GM10266 (cell line): ENCODE measurements at regions not wholly inside any gene's neighbourhood (a gene's known extent, or its start where the extent isn't known, plus 50 kb on each side); places are given as distances from the start of the nearest gene placed in this dataset.

Experiments
- DNase-seq: peaks from one replicate; pipeline ENCODE4 v3.0.0; 2012; ENCODE audit errors: extremely low spot score
- TF ChIP-seq, protein P1 (sequence below): IDR thresholded peaks from 2 replicates; pipeline ENCODE4 v1.5.1; 2012; ENCODE audit warnings: mild to moderate bottlenecking, low read depth; ENCODE audit not compliant: control insufficient read depth, insufficient read depth; ENCODE audit errors: missing control alignments

DNA sequence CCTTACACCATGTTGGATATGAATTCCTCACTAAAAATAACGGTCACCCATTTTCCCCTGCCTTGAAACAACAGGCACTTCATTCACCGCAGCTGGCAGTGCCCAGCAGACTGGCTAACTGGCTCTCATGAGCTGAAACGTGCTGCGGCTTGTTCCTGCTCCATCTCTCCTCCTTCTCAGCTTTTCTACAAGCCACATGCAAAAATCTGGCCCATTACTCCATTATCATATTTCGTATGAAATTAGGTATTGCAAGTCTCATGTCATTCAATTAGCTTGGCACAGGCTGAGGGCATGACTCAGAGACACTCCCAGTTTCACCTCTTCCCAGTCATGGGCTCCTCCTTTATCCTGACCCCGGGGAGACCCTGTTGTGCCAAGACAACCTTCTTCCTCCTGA, 60.0 kb downstream of the MAGEF1 start:
- no peak for DNase-seq
- TF ChIP-seq, protein P1, sequence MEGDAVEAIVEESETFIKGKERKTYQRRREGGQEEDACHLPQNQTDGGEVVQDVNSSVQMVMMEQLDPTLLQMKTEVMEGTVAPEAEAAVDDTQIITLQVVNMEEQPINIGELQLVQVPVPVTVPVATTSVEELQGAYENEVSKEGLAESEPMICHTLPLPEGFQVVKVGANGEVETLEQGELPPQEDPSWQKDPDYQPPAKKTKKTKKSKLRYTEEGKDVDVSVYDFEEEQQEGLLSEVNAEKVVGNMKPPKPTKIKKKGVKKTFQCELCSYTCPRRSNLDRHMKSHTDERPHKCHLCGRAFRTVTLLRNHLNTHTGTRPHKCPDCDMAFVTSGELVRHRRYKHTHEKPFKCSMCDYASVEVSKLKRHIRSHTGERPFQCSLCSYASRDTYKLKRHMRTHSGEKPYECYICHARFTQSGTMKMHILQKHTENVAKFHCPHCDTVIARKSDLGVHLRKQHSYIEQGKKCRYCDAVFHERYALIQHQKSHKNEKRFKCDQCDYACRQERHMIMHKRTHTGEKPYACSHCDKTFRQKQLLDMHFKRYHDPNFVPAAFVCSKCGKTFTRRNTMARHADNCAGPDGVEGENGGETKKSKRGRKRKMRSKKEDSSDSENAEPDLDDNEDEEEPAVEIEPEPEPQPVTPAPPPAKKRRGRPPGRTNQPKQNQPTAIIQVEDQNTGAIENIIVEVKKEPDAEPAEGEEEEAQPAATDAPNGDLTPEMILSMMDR: no peak

DNA sequence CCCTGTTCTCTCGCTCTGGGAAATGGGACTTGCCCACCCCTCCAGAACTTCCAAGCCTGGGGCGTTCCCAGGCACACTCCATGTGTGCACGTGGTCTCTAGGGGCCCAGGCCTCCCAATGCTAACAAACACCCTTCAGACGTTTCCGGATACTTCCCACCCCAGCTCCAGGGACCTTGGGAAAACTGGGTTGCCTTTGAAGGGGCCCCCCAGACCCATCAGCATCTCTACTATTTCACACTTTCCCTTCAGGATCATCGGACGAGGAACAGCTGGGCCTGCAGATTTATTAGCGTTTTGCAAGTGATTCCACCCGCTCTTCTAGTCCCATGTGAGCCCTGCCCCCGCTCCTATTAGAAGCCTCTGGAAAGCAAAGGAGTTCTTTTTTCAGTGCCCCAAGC, 63.2 kb downstream of the MAGEF1 start:
- TF ChIP-seq, protein P1: no peak
- DNase-seq: no peak

DNA sequence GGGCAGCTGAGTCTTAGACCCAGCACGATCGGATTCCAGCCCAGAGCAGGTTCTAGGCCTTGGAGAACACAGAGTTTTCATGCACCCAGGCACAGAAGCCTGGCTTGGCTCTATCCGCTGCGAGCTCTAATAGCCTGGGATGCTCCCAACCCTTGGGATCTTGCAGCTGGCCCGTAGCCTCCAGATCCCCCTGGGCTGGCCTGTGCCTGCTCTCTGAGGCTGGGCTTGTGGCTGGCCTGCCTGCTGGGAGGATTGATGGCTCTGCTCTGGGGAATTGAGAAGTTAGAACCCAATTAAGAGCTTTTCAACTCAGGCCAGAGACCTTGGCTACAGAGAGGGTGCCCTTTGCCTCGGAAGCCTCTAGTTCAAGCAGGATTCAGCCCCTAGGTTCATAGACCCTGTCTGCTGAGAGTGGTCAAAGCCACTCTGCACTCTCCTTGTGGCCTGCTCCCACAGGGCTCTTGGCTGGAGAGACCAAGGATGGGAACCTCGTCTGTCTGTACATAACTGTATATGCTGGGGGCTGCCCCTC, 64.4 kb downstream of the MAGEF1 start:
- DNase-seq: no peak
- TF ChIP-seq, protein P1: no peak

DNA sequence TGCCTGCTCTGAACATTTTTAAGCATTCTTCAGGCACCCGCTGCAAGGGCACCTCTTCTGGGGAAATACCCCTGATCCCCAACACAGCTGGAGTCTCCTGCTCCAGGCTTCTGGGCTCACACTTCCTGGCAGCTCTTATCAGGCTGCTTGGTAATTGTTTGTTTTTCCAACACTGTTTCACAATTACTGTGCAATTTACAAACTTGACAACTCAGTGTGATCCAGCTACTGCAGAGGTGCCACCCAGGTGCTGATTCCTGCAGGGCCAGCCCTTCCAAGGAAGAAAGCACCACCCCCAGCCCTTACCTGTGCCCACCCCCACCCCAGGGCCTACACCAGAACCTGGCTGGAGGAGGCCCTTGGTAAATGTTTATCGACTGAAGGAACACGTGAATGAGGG, 66.5 kb downstream of the MAGEF1 start:
- TF ChIP-seq, protein P1: no peak
- no peak for DNase-seq

DNA sequence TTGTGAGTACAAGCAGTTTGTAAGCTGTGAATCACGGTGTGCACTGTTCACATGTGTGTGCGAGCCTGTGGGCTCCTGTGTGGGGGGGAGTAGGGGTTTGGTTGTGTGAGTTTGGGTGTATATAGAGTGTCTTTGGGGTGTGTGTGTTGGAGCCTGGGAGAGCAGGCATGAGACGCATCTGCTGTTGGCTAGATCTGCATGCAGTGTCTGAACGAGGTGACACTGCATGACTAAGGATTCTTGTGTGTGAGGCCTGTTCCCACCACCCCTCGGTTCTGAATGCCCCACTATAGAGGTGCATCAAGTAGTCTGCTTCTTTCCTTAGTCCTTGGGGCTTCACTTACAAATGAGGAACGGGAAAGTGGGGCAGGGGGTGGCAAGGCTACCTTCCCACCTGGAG, 68.4 kb downstream of the MAGEF1 start:
- TF ChIP-seq, protein P1: no peak
- no peak for DNase-seq

DNA sequence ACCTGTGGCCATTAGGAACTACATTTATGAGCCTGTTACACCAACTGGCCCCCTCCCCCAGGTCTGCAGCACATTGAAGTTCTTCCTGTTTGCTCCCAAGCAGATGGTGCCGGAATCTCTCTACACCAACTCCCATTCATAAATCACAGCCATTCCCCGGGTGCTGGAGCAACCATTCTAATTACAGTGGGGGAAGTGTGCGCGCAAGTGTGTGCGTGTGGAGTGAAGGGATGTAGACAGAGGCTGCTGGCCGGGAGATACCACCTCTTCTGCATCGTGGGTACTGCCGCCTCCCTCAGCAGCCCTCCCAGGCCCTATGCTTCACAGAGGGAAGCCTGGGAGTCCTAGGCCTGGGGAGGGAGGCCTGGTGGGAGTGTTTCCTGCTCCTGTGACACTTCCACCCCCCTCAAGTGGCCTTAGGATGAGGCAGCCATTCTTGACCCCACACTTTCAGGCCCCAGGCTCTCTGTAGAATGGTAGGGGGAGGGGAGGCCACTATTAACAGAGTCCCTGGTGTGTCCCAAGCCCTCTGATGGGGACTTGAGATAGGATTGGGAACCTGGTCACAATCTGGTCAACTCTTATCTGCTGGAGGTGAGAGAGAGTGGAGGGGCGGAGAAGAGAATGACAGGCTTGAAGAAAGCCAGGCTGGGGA, 69.1 kb downstream of the MAGEF1 start:
- DNase-seq: no peak
- TF ChIP-seq, protein P1: no peak

DNA sequence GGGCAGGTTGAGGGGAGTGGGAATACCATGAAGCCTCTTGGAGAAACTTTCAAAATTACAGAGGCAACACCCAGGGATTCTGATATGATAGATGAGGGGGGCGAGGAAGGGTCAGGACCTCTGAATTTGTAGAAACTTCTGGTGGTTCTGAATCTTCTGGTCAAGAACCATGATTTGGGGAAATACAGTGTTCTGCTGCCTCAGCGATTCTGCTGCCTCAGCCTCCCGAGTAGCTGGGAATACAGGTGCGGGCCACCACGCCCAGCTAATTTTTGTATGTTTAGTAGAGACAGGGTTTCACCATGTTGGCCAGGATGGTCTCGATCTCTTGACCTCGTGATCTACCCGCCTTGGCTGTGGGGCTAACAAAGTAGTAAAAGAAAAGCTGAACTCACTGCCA, 70.4 kb downstream of the MAGEF1 start:
- no peak for DNase-seq
- TF ChIP-seq, protein P1: no peak
